ENCODE measurements at regions not wholly inside any gene's neighbourhood (a gene's known extent, or its start where the extent isn't known, plus 50 kb on each side); places are given as distances from the start of the nearest gene placed in this dataset.

GRCh38 chr5:85938201-85938600 is 679.5 kb upstream of the COX7C start:
- H3K9me3 ChIP-seq: peaks cover 0 to 4% (median 0%) of the 10 kb centered on the region in 4 donors
- 48 to 72% methylated on average over 3 of the region's 3 CpGs for WGBS, 2 donors
- no peak overlapping the region for H3K4me3 ChIP-seq
- TF ChIP-seq POLR2A (IDR thresholded peaks at IDR 0.05): no peak
- TF ChIP-seq CTCF (IDR thresholded peaks at IDR 0.05): no peak
- TF ChIP-seq EP300 (IDR thresholded peaks at IDR 0.05): no peak
- no peaks in the 10 kb centered on the region for H3K27me3 ChIP-seq
- no peaks in the 10 kb centered on the region for H3K4me1 ChIP-seq
- H3K36me3 ChIP-seq: no peaks in the 10 kb centered on the region
- no peak overlapping the region for H3K27ac ChIP-seq
- DNase-seq (ENCODE audit: low spot score in 2 of 2): no peak

DNA sequence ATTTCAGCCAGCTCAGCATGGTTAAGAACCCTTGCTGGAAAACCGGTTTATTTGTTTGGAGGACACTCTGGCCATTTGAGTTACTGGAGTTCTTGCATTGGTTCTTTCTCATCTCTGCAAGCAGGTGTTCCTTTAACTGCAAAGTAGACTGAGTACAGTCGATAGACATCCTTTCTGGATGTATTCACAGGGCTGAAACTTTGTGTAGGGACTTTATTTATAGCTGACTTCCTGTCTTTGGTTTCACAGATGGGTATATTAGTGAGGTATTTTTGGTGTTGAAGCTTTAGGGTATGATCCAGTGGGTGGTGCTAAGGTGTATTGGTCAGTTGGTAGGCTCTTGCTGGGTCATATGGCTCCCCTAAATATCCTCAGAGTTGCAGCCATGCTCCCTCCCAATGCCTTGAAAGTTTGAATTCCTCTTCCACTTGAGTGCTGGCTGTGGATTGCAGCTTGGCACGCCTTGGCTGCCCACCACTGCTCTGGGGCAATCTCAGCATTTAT is 666.0 kb upstream of the COX7C start:
- DNase-seq (ENCODE audit: low spot score in 2 of 2): no peak
- WGBS, 2 donors: 77 to 82% methylated on average over 3 of the region's 3 CpGs
- TF ChIP-seq POLR2A (IDR thresholded peaks at IDR 0.05) (no peak), EP300 (IDR thresholded peaks at IDR 0.05) (no peak), CTCF (IDR thresholded peaks at IDR 0.05) (no peak)
- Histone ChIP-seq H3K36me3 (no peaks in the 10 kb centered on the region), H3K4me3 (no peak overlapping the region), H3K27me3 (no peaks in the 10 kb centered on the region), H3K4me1 (no peaks in the 10 kb centered on the region), H3K27ac (no peak overlapping the region), H3K9me3 (peaks cover 0 to 19% (median 0%) of the 10 kb centered on the region in 4 donors)

GRCh38 chr5:85952680-85953079 is 665.1 kb upstream of the COX7C start:
- Histone ChIP-seq H3K27ac (no peak overlapping the region), H3K36me3 (no peaks in the 10 kb centered on the region), H3K27me3 (no peaks in the 10 kb centered on the region), H3K4me1 (no peaks in the 10 kb centered on the region), H3K9me3 (peaks cover 0 to 19% (median 0%) of the 10 kb centered on the region in 4 donors), H3K4me3 (no peak overlapping the region)
- 93 to 94% methylated on average over 2 of the region's 2 CpGs for WGBS, 2 donors
- TF ChIP-seq POLR2A (IDR thresholded peaks at IDR 0.05): no peak
- TF ChIP-seq CTCF (IDR thresholded peaks at IDR 0.05): no peak
- no peak for TF ChIP-seq EP300 (IDR thresholded peaks at IDR 0.05)
- DNase-seq (ENCODE audit: low spot score in 2 of 2): no peak

- Histone ChIP-seq H3K4me3 (no peak overlapping the region), H3K27me3 (no peaks in the 10 kb centered on the region), H3K9me3 (no peaks in the 10 kb centered on the region), H3K27ac (no peak overlapping the region), H3K4me1 (no peaks in the 10 kb centered on the region), H3K36me3 (no peaks in the 10 kb centered on the region)
- DNase-seq (ENCODE audit: low spot score in 2 of 2): no peak
- 88 to 92% methylated on average over 4 of the region's 4 CpGs for WGBS, 2 donors
- TF ChIP-seq POLR2A (IDR thresholded peaks at IDR 0.05): no peak
- TF ChIP-seq EP300 (IDR thresholded peaks at IDR 0.05): no peak
- TF ChIP-seq CTCF (IDR thresholded peaks at IDR 0.05): no peak
These were observed 650.1 kb upstream of the COX7C start for GRCh38 chr5:85967681-85968080.

GRCh38 chr5:85972539-85972938 is 645.2 kb upstream of the COX7C start:
- no peak overlapping the region for H3K27ac ChIP-seq
- no peaks in the 10 kb centered on the region for H3K36me3 ChIP-seq
- TF ChIP-seq EP300 (IDR thresholded peaks at IDR 0.05): no peak
- H3K4me1 ChIP-seq: no peaks in the 10 kb centered on the region
- no peak overlapping the region for H3K4me3 ChIP-seq
- H3K27me3 ChIP-seq: no peaks in the 10 kb centered on the region
- no peak for DNase-seq (ENCODE audit: low spot score in 2 of 2)
- WGBS, 2 donors: 94 to 95% methylated on average over 4 of the region's 4 CpGs
- no peaks in the 10 kb centered on the region for H3K9me3 ChIP-seq

DNA sequence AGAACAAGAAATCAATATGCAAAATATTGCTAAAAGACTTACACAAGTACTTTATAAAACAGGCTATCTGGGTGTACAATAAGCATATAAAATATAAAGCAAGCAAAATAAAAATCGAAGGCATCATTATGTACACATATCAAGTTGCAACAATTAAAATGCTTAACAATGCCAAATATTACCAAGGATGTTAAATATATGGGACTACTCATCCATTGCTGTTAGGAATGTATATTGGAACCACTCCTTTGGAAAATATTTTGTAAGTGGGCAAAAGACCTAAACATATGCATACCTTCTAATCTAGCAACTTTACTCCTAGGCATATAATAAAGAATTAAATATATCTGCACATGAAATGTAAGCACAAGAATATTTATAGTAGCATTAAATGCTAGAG is 632.6 kb upstream of the COX7C start:
- no peak for DNase-seq (ENCODE audit: low spot score in 2 of 2)
- H3K4me3 ChIP-seq: no peak overlapping the region
- TF ChIP-seq POLR2A (IDR thresholded peaks at IDR 0.05): no peak
- no peak for TF ChIP-seq CTCF (IDR thresholded peaks at IDR 0.05)
- no peak for TF ChIP-seq EP300 (IDR thresholded peaks at IDR 0.05)
- H3K36me3 ChIP-seq: no peaks in the 10 kb centered on the region
- peaks cover 0 to 2% (median 0%) of the 10 kb centered on the region in 4 donors for H3K9me3 ChIP-seq
- no peaks in the 10 kb centered on the region for H3K27me3 ChIP-seq
- H3K4me1 ChIP-seq: no peaks in the 10 kb centered on the region
- WGBS, 2 donors: 86 to 88% methylated on average over 1 of the region's 1 CpG
- H3K27ac ChIP-seq: no peak overlapping the region
